ENCODE measurements at regions not wholly inside any gene's neighbourhood (a gene's known extent, or its start where the extent isn't known, plus 50 kb on each side); places are given as distances from the start of the nearest gene placed in this dataset.
"Not testable (repeated sequence)": the region's sequence is repeated elsewhere in the genome, so short reads cannot be mapped to it uniquely, and the experiment has no call there.

GRCh38 chr16:52386694-52387093 is 160.2 kb downstream of the TOX3 start:
- no peak for DNase-seq

GRCh38 chr16:52384378-52384777 is 162.6 kb downstream of the TOX3 start:
- no peak for DNase-seq

- DNase-seq, result no peak
Observed at GRCh38 chr16:52383640-52384292, 163.2 kb downstream of the TOX3 start.

GRCh38 chr16:52383119-52383518 is 163.8 kb downstream of the TOX3 start:
- no peak for DNase-seq

GRCh38 chr16:52379551-52379950 is 167.4 kb downstream of the TOX3 start:
- no peak for DNase-seq

- no peak for DNase-seq
Observed at GRCh38 chr16:52376676-52377280, 170.2 kb downstream of the TOX3 start.

GRCh38 chr16:52372313-52372712 is 174.6 kb downstream of the TOX3 start:
- DNase-seq, result no peak

GRCh38 chr16:52368859-52369258 is 178.1 kb downstream of the TOX3 start:
- no peak for DNase-seq

- no peak for DNase-seq
Observed at GRCh38 chr16:52367821-52368220, 179.1 kb downstream of the TOX3 start.

- DNase-seq, result no peak
Observed at GRCh38 chr16:52366983-52367382, 180.0 kb downstream of the TOX3 start.

GRCh38 chr16:52364500-52364899 is 182.4 kb downstream of the TOX3 start:
- no peak for DNase-seq

GRCh38 chr16:52363082-52363481 is 183.9 kb downstream of the TOX3 start:
- DNase-seq, result no peak

GRCh38 chr16:52357711-52358110 is 189.2 kb downstream of the TOX3 start:
- DNase-seq, result no peak

- DNase-seq, result no peak
Observed at GRCh38 chr16:52353249-52353648, 193.7 kb downstream of the TOX3 start.

GRCh38 chr16:52351451-52351850 is 195.5 kb downstream of the TOX3 start:
- no peak for DNase-seq

GRCh38 chr16:52350031-52350642 is 196.8 kb downstream of the TOX3 start:
- no peak for DNase-seq

GRCh38 chr16:52346709-52347108 is 200.2 kb downstream of the TOX3 start:
- no peak for DNase-seq

GRCh38 chr16:52333673-52334072 is 213.3 kb downstream of the TOX3 start:
- DNase-seq, result not testable (repeated sequence)

GRCh38 chr16:52320930-52321439 is 226.0 kb downstream of the TOX3 start:
- DNase-seq, result no peak

- no peak for DNase-seq
Observed at GRCh38 chr16:52318302-52319009, 228.5 kb downstream of the TOX3 start.

GRCh38 chr16:52316241-52316640 is 230.7 kb downstream of the TOX3 start:
- DNase-seq, result no peak

GRCh38 chr16:52312716-52313115 is 234.2 kb downstream of the TOX3 start:
- no peak for DNase-seq
